HG03432 (cell line): ENCODE measurements at regions not wholly inside any gene's neighbourhood (a gene's known extent, or its start where the extent isn't known, plus 50 kb on each side); places are given as distances from the start of the nearest gene placed in this dataset.
"Not testable (repeated sequence)": the region's sequence is repeated elsewhere in the genome, so short reads cannot be mapped to it uniquely, and the experiment has no call there.

Source experiments
- ATAC-seq: cut with Tn5 transposase; IDR thresholded peaks from one replicate; pipeline ENCODE4 v1.9.1; 2021; ENCODE audit warnings: mild to moderate bottlenecking, moderate library complexity; ENCODE audit not compliant: unreplicated experiment

DNA sequence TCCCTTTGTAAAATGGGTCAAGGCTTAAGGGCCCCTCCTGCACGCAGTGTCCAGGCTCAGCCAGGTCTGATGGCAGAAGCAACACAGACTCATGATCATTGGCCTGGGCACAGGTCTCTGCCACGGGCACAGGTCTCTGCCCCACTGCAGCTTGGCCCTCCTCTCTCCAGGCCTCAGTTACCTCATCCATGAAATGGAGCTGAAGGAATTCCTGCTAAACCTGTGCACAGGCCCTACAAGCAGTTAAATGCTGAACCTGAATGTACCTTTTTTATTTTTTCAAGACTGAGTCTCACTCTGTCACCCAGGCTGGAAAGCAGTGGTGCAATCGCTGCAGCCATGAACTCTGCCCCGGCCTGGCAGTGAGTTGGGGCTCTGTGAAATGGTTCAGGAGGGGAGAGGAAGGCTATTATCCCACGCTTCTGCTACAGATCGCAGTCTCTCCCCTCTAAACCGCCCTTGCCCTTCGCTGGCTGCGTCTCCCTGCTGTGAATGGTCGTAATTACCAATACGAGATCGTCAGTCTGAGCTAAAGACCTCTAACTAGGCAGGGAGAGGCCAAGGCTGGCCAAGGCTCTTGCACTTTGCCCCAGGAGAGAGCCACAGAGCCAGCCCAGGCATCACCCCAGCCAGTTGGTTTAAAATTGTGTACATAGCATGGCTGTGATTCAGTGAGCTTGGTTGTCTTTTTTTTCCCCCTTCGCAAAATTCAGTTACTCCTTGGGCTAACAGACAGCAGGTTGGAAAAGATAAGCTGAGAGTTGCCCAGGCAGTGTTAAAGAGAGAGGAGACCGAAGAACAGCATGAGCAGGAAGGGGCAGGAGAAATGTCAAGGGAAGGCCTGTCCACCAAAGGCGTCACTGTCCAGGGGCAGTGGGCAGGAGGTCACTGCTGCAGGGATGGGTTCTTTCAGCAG, 93.0 kb upstream of the KCTD7 start:
- ATAC-seq: no peak

DNA sequence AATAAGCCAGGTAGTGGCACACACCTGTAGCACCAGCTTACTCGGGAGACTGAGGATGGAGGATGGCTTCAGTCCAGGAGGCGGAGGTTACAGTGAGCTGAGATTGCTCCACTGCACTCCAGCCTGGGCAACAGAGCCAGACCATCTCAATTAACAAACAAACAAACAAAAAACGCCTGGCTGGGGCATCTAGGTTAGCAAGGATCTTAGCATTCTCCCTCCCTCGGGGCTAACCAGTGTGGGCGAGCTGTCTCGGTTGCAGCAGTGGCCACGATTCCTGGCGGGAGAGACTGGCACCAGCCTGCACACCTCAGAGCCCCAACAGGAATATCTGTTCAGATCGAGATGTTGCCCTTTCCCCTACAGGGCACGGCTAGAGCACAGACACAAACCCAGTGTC, 91.3 kb upstream of the KCTD7 start:
- ATAC-seq: no peak

DNA sequence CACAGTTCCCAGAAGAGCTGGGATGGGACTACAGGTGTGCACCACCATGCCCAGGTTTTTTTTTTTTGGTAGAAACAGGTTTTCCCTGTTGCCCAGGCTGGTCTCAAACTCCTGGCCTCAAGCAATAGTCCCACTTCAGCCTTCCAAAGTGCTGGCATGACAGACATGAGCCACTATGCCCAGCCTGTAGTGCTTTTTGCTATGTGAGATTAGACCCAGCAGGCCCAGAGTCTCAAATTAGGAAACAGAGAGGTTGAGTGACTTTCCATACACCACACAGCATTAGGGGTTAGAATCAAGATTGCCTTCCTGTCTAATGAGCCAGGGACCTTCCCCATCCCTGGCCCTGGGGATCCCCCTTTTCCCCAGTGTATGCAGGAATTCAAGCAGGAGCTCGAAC, 90.8 kb upstream of the KCTD7 start:
- ATAC-seq: no peak

DNA sequence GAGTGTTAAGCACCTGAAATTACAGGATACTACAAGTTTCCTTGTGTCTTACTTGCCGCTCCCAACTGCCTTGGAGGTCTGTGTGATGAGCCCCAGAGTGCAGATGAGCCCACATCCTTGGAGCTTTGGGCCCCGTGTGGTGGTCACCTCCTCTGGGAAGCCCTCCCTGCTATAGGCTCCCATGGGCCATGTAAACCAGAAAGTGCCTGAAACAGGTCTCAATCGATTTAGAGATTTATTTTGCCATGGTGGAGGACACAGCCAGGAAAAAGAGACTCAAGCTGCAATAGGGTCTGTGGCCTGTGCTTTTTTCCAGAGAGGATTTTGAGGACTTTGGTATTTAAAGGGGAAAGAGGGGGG, 89.4 kb upstream of the KCTD7 start:
- ATAC-seq: no peak

DNA sequence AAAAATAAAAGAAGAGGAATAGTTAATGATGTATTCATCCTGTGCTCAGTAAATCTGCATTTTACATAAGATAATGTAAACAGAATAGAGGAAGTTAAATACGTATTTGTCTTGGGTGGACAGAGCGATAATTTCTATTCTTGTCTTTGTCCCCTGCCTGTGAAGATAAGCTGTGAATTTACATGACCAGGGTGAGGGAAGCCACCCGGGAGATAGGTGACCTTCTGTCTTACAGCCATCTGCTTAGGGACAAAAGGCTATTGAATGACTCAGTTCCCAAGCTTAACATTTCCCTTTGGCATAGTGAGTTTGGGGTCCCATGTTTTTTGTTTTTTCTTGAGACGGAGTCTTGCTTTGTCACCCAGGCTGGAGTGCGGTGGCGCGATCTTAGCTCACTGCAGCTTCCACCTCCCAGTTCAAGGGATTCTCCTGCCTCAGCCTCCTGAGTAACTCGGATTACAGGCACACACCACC, 88.7 kb upstream of the KCTD7 start:
- ATAC-seq: no peak

DNA sequence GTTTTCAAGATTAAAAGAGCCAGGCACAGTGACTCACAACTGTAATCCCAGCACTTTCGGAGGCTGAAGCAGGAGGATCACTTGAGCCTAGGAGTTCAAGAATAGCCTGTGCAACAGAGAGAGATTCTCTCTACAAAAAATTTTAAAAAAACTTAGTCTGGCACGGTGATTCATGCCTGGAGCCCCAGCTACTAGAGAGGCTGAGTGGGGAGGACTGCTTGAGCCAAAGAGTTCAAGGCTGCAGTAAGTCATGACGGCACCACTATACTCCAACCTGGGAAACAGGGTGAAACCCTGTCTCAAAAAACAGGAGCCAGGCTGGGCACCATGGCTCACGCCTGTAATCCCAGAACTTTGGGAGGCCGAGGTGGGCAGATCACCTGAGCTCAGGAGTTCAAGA, 86.6 kb upstream of the KCTD7 start:
- ATAC-seq: no peak

DNA sequence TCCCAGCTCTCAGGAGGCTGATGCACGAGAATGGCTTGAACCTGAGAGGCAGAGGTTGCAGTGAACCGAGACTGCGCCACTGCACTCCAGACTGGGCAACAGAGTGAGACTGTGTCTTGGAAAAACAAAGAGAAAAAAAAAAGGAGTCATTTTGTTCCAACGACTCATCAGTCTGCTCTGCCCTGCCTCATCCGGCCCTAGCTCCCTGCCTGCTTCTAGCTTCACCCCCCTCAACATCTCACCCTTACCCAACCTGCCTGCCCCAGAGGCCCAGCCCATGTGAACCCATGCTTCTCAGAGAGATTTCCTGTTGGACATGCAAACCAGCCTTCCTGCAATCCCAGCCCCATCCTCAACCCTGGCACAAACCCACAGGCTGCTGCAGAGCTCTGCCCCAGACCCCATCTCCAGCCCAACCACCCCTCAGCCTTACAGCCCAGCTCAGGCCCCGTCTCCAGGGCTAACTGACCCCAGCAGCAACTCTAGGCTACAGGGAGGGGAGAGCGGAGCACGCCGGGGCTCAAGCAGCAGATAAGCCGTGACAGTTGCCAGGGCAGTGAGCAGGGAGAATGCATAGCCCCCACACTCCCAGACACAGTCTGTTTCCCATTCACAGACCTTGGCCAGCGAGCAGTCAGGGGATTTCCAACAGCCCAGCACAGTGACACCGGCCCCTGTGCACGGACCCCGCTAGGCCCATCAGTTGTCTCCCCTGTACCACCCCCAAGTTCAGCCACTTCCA, 86.0 kb upstream of the KCTD7 start:
- ATAC-seq: no peak

DNA sequence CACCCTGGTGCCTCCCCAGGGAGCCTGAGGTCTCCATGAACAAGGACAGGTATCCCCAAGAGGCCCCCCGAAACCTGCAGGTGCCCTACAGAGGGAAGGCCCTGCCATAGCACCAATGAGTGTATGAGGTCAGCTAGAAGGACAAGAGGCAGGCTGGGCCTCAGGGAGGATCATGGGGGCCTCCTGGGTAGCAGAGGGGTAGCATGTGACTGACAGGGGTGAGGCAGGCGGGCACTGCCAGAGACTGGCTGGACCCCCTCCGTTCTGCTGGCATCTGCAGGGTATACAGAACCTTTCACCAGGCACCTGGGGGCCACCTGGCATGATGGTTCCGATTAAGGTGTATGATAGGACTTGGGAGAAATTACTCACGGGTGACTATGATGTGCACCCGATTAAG, 79.2 kb upstream of the KCTD7 start:
- no peak for ATAC-seq

DNA sequence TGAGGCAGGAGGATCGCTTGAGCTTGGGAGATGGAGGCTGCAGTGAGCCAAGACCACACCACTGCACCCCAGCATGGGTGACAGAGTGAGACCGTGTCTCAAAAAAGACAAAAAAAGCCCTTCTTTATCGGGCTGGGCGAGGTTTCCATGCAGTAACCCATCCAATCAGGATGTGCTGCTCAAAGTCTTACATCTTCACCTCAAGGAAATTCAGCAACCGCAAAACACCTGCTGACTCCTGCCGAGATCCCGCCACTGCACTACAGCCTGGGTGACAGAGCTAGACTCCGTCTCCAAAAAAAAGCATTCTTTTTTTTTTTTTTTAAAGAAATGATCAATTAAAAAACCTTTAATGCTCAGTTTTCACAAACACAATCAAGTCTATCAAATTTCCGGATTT, 75.7 kb upstream of the KCTD7 start:
- ATAC-seq: no peak

DNA sequence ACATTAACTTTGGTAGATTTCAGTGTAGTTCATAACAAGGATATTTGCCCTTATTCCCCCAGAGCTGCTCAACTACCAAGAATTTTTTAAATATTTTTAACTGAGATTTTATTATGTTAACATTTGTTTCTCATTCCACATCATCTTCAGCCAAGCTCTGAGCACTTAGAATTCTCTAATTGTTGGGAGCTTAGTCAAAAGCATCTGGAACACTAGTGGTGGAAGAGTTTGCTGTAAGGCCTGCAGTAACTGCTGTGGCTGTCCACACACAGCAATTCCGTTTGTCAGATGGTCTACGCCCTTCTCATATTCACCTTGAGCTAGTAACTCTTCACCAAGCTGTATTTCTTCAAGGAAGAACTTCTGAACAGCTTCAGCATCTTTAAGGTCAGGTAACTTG, 75.0 kb upstream of the KCTD7 start:
- not testable (repeated sequence) for ATAC-seq

DNA sequence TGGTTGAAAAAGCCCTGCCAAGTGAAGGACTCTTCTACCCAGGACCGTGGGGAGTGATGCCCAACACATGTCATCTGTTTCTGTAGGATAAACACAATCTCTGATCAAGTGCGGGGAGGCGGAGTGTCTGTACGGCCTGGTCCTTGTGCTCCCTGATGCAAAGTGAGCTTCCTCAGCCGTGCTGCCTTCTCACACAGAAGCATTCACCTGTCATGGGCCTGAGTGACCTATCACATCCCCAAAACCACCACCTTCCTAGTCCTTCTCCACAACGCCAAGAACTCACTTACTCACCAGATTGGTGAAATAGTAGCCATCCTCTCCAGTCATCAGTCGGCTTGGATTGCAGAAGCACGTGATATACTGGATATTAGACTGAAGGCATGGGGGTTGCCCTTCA, 74.4 kb upstream of the KCTD7 start:
- not testable (repeated sequence) for ATAC-seq

DNA sequence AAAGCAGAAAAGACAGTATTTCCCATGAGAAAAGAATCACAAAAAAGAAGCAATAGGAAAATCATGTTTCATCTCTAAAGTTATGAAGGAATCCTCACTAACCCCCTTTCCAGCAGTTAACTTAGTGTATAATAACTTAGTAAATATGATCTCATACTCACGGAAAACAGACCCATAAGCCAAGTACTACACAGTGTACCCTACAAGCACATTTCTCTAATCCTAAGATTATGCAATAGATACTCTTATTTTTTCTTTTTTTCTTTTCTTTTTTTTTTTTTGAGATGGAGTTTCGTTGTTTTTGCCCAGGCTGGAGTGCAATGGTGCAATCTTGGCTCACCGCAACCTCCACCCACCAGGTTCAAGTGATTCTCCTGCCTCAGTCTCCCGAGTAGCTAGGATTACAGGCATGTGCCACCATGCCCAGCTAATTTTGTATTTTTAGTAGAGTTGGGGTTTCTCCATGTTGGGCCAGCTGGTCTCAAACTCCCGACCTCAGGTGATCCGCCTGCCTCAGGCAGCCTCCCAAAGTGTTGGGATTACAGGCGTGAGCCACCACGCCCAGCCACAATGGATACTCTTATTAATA, 73.7 kb upstream of the KCTD7 start:
- ATAC-seq: not testable (repeated sequence)

DNA sequence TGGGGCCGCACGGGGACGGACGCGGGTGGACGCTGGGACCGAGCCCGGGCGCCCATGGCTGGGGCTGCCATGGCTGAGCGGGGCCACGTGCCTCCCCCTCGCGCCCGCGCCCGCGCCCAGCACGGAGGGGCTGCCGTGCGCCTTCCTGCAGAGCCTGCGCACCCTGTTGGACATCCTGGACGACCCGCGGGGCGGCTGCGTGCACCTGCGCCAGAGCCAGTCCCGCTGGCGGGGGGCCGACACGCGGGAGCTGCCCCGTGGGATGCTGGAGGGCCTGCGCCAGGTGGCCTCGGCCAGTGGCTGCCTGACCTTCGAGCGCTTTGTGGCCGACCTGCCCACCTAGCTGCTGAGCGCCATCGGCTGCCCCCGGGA, 72.5 kb upstream of the KCTD7 start:
- ATAC-seq: no peak

DNA sequence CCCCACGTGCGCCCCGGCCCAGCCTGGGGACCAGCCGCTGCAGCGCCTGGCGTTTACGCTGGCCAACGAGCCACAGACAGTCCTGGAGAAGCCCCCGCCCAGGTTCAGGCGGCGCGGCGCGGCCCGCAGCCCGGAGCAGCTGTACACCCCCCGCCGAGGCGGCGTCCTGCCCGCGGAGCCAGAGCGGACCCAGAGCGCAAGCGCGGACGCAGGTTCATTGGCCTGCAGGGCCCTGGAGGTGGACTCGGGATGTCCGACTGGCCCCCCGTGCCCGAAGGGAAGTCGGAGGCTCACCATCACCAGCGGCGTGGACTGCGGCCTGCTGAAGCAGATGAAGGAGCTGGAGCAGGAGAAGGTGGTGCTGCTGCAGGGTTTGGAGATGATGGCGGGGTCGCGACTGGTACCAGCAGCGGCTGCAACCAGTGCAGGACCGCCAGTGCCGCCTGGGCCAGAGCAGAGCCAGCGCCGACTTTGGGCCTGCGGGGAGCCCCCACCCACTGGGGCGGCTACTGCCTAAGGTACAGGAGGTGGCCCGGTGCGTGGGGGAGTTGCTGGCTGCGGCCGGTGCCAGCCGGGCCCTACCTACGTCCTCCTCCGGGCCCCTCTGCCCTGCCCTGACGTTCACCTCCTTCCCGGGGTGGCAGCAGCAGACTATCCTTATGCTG, 72.0 kb upstream of the KCTD7 start:
- no peak for ATAC-seq

DNA sequence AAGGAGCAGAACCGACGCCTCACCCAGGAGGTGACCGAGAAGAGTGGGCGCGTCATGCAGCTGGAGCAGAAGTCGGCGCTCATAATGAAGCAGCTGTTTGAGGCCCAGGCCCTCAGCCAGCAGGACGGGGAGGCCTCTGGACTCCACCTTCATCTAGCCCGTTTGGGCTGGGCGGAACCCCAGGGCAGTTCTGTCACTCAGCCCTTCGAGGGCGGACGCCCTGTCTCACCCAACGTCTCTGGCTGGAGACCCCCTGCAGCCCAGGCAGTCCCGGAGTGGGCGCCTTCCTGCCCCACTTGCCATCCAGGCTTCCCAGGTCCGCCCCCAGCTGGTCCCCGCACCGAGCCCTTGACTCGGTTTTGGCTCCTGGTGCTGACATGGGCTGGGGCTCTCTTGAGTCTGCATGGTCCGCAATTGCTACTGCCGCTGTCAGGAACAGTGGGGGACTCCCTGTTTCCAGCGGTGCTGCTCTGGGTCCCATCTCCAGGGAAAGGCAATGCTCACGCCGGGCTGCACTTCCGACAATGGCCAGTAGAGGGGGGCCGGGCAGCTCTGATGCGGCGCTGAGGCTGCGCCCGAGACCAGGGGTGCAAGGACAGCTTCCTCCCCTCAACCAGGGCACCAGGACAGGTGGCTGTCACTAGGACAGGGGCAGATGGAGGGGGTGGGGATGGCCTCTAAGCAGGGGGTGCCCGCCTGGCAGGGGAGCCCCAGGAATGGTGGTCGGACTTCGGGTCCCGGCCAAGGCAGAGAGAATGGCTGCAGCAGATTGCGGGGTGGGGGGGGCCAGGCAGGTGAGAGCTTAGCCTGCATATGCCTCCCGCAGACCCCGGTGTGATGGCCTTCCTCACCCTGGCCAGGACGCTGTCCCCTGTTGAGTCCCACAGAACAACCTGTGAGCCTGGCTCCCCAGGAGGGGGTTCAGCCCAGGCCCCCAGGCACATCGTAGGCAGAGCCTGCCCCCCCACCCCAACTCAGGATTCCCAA, 71.2 kb upstream of the KCTD7 start:
- ATAC-seq: peak; percentile 79

DNA sequence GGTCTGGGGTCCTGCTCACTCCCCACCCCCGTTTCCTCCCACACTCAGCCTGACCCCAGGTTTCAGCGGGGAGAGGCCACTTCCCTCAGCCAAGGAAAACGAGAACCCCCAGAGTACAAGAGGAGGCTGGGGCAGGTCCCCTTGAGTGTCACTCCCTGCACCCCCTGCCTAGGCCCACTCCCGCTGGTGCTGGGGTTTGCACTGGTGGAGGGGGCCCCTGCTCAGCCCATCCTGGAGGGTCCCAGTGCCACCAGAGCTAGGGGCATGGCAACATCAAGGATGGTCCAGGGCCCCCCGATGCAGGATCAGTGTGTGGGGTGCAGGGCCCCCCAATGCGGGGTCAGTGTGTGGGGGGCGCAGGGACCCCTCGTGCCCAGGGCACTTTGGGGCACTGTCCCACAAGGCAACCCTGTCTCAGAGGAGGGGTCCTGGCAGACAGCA, 70.5 kb upstream of the KCTD7 start:
- ATAC-seq: no peak

DNA sequence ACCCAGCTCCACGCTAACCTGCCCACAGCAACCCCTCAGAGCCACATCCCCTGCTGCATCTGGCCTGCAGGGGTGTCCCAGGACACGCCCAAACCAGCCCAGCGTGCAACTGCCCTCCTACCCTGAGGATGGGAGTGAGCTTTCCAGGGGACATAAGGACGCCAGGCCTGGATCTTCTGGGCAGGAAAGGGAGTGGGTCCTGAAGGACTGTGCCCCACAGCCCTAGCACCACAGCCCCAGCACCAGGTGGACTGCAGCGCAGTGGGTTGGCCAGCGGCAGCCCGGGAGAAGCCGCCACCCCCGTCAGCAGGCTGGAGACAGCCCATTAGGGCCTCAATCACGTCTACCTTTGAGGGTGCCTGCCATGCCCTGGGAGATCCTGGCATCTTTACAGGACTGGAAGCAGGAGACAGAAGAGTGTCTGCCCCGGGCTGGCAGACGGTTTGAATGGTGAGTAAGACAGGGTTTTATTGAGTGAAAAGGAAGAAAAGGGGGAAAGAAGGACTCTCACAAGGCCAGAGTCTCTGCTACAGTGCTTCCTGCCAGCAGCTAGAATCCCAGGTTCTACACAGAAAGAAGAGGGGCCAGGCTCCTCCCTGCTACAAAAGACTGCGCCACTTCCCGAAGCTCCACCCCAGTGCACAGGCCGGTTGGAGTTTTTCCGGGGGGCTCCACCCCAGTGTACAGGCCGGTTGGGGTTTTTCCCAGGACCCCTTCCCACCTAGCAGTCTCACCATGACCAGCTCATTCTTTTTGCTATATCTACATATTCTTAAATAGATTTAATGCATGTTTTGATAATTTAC, 69.8 kb upstream of the KCTD7 start:
- no peak for ATAC-seq

DNA sequence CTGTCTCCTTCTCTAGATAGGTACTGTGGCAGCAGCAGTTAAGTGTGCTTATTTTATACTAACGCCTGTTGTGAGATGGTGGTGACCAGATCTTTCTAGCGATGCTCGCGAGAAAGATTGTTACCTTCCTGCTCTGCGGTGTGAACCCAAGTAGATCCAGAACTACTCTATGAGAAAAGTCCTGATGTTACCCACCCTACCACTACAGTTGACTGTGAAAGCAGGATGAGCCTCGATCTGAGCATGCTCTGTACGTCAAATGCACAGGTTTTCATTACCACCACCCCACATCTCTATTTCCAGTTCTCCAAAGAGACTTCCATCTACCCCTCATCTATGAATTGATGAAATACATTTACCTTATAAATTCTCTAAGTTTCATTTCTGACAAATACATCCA, 64.6 kb upstream of the KCTD7 start:
- no peak for ATAC-seq

DNA sequence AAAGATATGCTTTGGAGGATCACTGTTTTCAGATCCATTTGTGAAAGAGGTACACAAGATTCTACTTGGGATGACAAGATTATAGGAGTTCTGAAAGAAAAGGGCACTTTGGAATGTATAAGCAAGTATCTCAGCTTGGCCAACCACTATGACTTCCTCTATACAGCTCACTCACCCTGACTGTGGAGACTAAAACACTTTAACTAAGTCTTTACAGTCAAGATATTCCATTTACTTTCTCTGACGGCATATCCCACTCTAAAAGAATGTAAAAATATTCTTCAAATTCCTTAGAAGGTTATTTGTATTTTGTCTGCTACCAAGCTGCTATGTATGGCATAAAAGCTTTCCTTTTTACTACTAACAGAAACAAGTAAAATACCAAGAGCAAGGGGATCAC, 58.5 kb upstream of the KCTD7 start:
- not testable (repeated sequence) for ATAC-seq
